CD4-positive, alpha-beta memory T cell (primary cell): ENCODE measurements at regions not wholly inside any gene's neighbourhood (a gene's known extent, or its start where the extent isn't known, plus 50 kb on each side); places are given as distances from the start of the nearest gene placed in this dataset.

Experiments used
- CTCF ChIA-PET: fragments of 350-600 bp; sonication (Branson Sonifier 250); formaldehyde crosslinking; loops from one replicate; lab custom pipeline; 2021; ENCODE audit warnings: inconsistent platforms; ENCODE audit not compliant: partially characterized antibody; lab: Charles Lee
- POLR2A ChIA-PET: fragments of 350-600 bp; sonication (Branson Sonifier 250); formaldehyde crosslinking; loops from one replicate; lab custom pipeline; 2021; ENCODE audit not compliant: partially characterized antibody; lab: Charles Lee
- DNase-seq, 5 donors: peaks; one replicate each; pipeline versions ENCODE4 v3.0.0 to v3.0.0-alpha.2; 2020 to 2022; ENCODE audit warnings: mixed read lengths in 1 of 5
- H3K27ac ChIP-seq: one replicate; pipeline ENCODE4 v1.7.0; 2013; ENCODE audit warnings: low read depth, low read length
- H3K27me3 ChIP-seq: 2 replicates; pipeline ENCODE4 v1.7.0; 2013; ENCODE audit warnings: mild to moderate bottlenecking, low read length, moderate library complexity; ENCODE audit not compliant: insufficient read depth
- H3K36me3 ChIP-seq: 2 replicates; pipeline ENCODE4 v1.7.0; 2013; ENCODE audit warnings: mild to moderate bottlenecking, low read length, moderate library complexity; ENCODE audit not compliant: insufficient read depth
- H3K4me1 ChIP-seq: 2 replicates; pipeline ENCODE4 v1.7.0; 2013; ENCODE audit warnings: mild to moderate bottlenecking, low read length, moderate library complexity; ENCODE audit not compliant: insufficient read depth
- H3K4me3 ChIP-seq, 2 donors: one replicate each; pipeline ENCODE4 v1.7.0; 2013; ENCODE audit warnings: low read length in 2 of 2, mild to moderate bottlenecking in 1 of 2
- H3K9me3 ChIP-seq, 2 donors: one replicate each; pipeline ENCODE4 v1.7.0; 2013; ENCODE audit warnings: low read length in 2 of 2, control low read depth in 1 of 2; ENCODE audit not compliant: control insufficient read depth in 1 of 2
- H3K27ac Mint-ChIP-seq, 7 donors: one replicate each; pipeline ENCODE4 v1.8.0; 2020 to 2021; ENCODE audit warnings: mixed read lengths in 7 of 7, mild to moderate bottlenecking in 6 of 7, inconsistent platforms in 3 of 7, moderate library complexity in 3 of 7
- H3K27me3 Mint-ChIP-seq, 2 donors: one replicate each; pipeline ENCODE4 v1.8.0; 2020 to 2021; ENCODE audit warnings: mixed read lengths in 2 of 2
- H3K36me3 Mint-ChIP-seq, 2 donors: one replicate each; pipeline ENCODE4 v1.8.0; 2020 to 2021; ENCODE audit warnings: mixed read lengths in 2 of 2, inconsistent platforms in 1 of 2, mild to moderate bottlenecking in 1 of 2
- H3K4me1 Mint-ChIP-seq, 4 donors: one replicate each; pipeline ENCODE4 v1.8.0; 2020 to 2021; ENCODE audit warnings: mixed read lengths in 4 of 4, mild to moderate bottlenecking in 1 of 4
- H3K4me3 Mint-ChIP-seq, 8 donors: one replicate each; pipeline ENCODE4 v1.8.0; 2020 to 2021; ENCODE audit warnings: mixed read lengths in 8 of 8, mild to moderate bottlenecking in 7 of 8, moderate library complexity in 6 of 8, inconsistent platforms in 3 of 8
- H3K9me3 Mint-ChIP-seq, 8 donors: one replicate each; pipeline ENCODE4 v1.8.0; 2020 to 2021; ENCODE audit warnings: mixed read lengths in 8 of 8, mild to moderate bottlenecking in 5 of 8, inconsistent platforms in 3 of 8, moderate library complexity in 1 of 8
- intact Hi-C: fragments of 100-400 bp; cut with micrococcal nuclease; formaldehyde crosslinking; loops from one replicate; pipeline ENCODE4 v1.15.1; 2023

GRCh38 chr1:103917795-103918194 lies 168.1 kb downstream of the AMY1C start:
- H3K36me3 Mint-ChIP-seq = no peaks in the 10 kb centered on the region
- ChIA-PET CTCF (no interaction called here), POLR2A (no interaction called here)
- no peaks in the 10 kb centered on the region for H3K4me1 Mint-ChIP-seq
- Histone ChIP-seq H3K4me1 (no peaks in the 10 kb centered on the region), H3K9me3 (no peaks in the 10 kb centered on the region), H3K27ac (no peak overlapping the region), H3K36me3 (no peaks in the 10 kb centered on the region), H3K4me3 (no peak overlapping the region), H3K27me3 (no peaks in the 10 kb centered on the region)
- no peak overlapping the region for H3K4me3 Mint-ChIP-seq
- intact Hi-C loops = no loop called here
- no peaks in the 10 kb centered on the region for H3K27me3 Mint-ChIP-seq
- no peak overlapping the region for H3K27ac Mint-ChIP-seq
- peaks cover 0 to 10% (median 6%) of the 10 kb centered on the region in 8 donors for H3K9me3 Mint-ChIP-seq
- no peak for DNase-seq

- no peaks in the 10 kb centered on the region for H3K27me3 ChIP-seq
- H3K4me1 ChIP-seq = no peaks in the 10 kb centered on the region
- no peaks in the 10 kb centered on the region for H3K36me3 Mint-ChIP-seq
- H3K27ac Mint-ChIP-seq = no peak overlapping the region
- H3K27ac ChIP-seq = no peak overlapping the region
- H3K27me3 Mint-ChIP-seq = no peaks in the 10 kb centered on the region
- peaks cover 0 to 4% of the 10 kb centered on the region in 2 donors for H3K9me3 ChIP-seq
- H3K9me3 Mint-ChIP-seq = peaks cover 0 to 17% (median 7%) of the 10 kb centered on the region in 8 donors
- intact Hi-C loops = no loop called here
- H3K36me3 ChIP-seq = no peaks in the 10 kb centered on the region
- no peak overlapping the region for H3K4me3 Mint-ChIP-seq
- no peaks in the 10 kb centered on the region for H3K4me1 Mint-ChIP-seq
- ChIA-PET POLR2A (no interaction called here), CTCF (no interaction called here)
- H3K4me3 ChIP-seq = no peak overlapping the region
- no peak for DNase-seq
Observed at GRCh38 chr1:103931891-103932290, 182.2 kb downstream of the AMY1C start.

- Mint-ChIP-seq H3K36me3 (no peaks in the 10 kb centered on the region), H3K4me1 (no peaks in the 10 kb centered on the region), H3K4me3 (no peak overlapping the region), H3K9me3 (peaks cover 0 to 13% (median 4%) of the 10 kb centered on the region in 8 donors), H3K27me3 (no peaks in the 10 kb centered on the region), H3K27ac (no peak overlapping the region)
- Histone ChIP-seq H3K4me1 (no peaks in the 10 kb centered on the region), H3K36me3 (no peaks in the 10 kb centered on the region), H3K9me3 (no peaks in the 10 kb centered on the region), H3K27ac (no peak overlapping the region), H3K27me3 (no peaks in the 10 kb centered on the region), H3K4me3 (no peak overlapping the region)
- ChIA-PET POLR2A (no interaction called here), CTCF (no interaction called here)
- intact Hi-C loops = no loop called here
- no peak for DNase-seq
Observed at GRCh38 chr1:103937763-103938357, 188.2 kb downstream of the AMY1C start.

- Mint-ChIP-seq H3K27me3 (no peaks in the 10 kb centered on the region), H3K4me3 (no peak overlapping the region), H3K27ac (no peak overlapping the region), H3K36me3 (no peaks in the 10 kb centered on the region), H3K4me1 (no peaks in the 10 kb centered on the region), H3K9me3 (peaks cover 0 to 14% (median 2%) of the 10 kb centered on the region in 8 donors)
- Histone ChIP-seq H3K9me3 (no peaks in the 10 kb centered on the region), H3K36me3 (no peaks in the 10 kb centered on the region), H3K4me1 (no peaks in the 10 kb centered on the region), H3K27me3 (no peaks in the 10 kb centered on the region), H3K4me3 (no peak overlapping the region), H3K27ac (no peak overlapping the region)
- intact Hi-C loops = no loop called here
- POLR2A ChIA-PET = no interaction called here
- CTCF ChIA-PET = no interaction called here
- no peak for DNase-seq
Observed at GRCh38 chr1:103941086-103941485, 191.4 kb downstream of the AMY1C start.

- H3K27ac ChIP-seq = no peak overlapping the region
- Mint-ChIP-seq H3K36me3 (no peaks in the 10 kb centered on the region), H3K9me3 (peaks cover 0 to 14% (median 3%) of the 10 kb centered on the region in 8 donors), H3K27ac (no peak overlapping the region), H3K4me3 (no peak overlapping the region), H3K4me1 (no peaks in the 10 kb centered on the region), H3K27me3 (no peaks in the 10 kb centered on the region)
- no peak overlapping the region for H3K4me3 ChIP-seq
- CTCF ChIA-PET = no interaction called here
- H3K4me1 ChIP-seq = no peaks in the 10 kb centered on the region
- no peak for DNase-seq
- H3K36me3 ChIP-seq = no peaks in the 10 kb centered on the region
- H3K27me3 ChIP-seq = no peaks in the 10 kb centered on the region
- intact Hi-C loops = no loop called here
- H3K9me3 ChIP-seq = no peaks in the 10 kb centered on the region
- POLR2A ChIA-PET = no interaction called here
Observed at GRCh38 chr1:103942029-103942428, 192.3 kb downstream of the AMY1C start.

GRCh38 chr1:103945774-103946173 lies 196.1 kb downstream of the AMY1C start:
- DNase-seq = no peak
- H3K4me3 Mint-ChIP-seq = no peak overlapping the region
- H3K27ac Mint-ChIP-seq = no peak overlapping the region
- Histone ChIP-seq H3K4me1 (no peaks in the 10 kb centered on the region), H3K27ac (no peak overlapping the region), H3K36me3 (no peaks in the 10 kb centered on the region), H3K27me3 (no peaks in the 10 kb centered on the region), H3K9me3 (no peaks in the 10 kb centered on the region), H3K4me3 (no peak overlapping the region)
- no peaks in the 10 kb centered on the region for H3K27me3 Mint-ChIP-seq
- intact Hi-C loops = no loop called here
- no peaks in the 10 kb centered on the region for H3K36me3 Mint-ChIP-seq
- peaks cover 0 to 7% (median 2%) of the 10 kb centered on the region in 8 donors for H3K9me3 Mint-ChIP-seq
- POLR2A ChIA-PET = no interaction called here
- CTCF ChIA-PET = no interaction called here
- no peaks in the 10 kb centered on the region for H3K4me1 Mint-ChIP-seq

- H3K4me1 ChIP-seq = no peaks in the 10 kb centered on the region
- POLR2A ChIA-PET = no interaction called here
- peaks cover 0 to 6% (median under 1%) of the 10 kb centered on the region in 8 donors for H3K9me3 Mint-ChIP-seq
- H3K27ac ChIP-seq = no peak overlapping the region
- no peaks in the 10 kb centered on the region for H3K4me1 Mint-ChIP-seq
- H3K4me3 Mint-ChIP-seq = no peak overlapping the region
- H3K36me3 Mint-ChIP-seq = no peaks in the 10 kb centered on the region
- H3K36me3 ChIP-seq = no peaks in the 10 kb centered on the region
- H3K4me3 ChIP-seq = no peak overlapping the region
- H3K27ac Mint-ChIP-seq = no peak overlapping the region
- no peaks in the 10 kb centered on the region for H3K9me3 ChIP-seq
- H3K27me3 ChIP-seq = no peaks in the 10 kb centered on the region
- intact Hi-C loops = no loop called here
- no peak for DNase-seq
- CTCF ChIA-PET = no interaction called here
- H3K27me3 Mint-ChIP-seq = no peaks in the 10 kb centered on the region
Observed at GRCh38 chr1:103948526-103948925, 198.8 kb downstream of the AMY1C start.

- Histone ChIP-seq H3K4me1 (no peaks in the 10 kb centered on the region), H3K27me3 (no peaks in the 10 kb centered on the region), H3K4me3 (no peak overlapping the region), H3K27ac (no peak overlapping the region), H3K9me3 (no peaks in the 10 kb centered on the region), H3K36me3 (no peaks in the 10 kb centered on the region)
- intact Hi-C loops = loop anchor here (5.0 kb wide), 1 partner anchor 928 kb away; no protein-coding TSS in a partner anchor
- Mint-ChIP-seq H3K9me3 (peaks cover 0 to 6% (median 0%) of the 10 kb centered on the region in 8 donors), H3K27me3 (no peaks in the 10 kb centered on the region), H3K4me3 (no peak overlapping the region), H3K4me1 (no peaks in the 10 kb centered on the region), H3K27ac (no peak overlapping the region), H3K36me3 (no peaks in the 10 kb centered on the region)
- ChIA-PET CTCF (no interaction called here), POLR2A (no interaction called here)
- DNase-seq = no peak
Observed at GRCh38 chr1:103949779-103950178, 200.1 kb downstream of the AMY1C start.
